GM21367 (cell line): ENCODE measurements at regions not wholly inside any gene's neighbourhood (a gene's known extent, or its start where the extent isn't known, plus 50 kb on each side); places are given as distances from the start of the nearest gene placed in this dataset.
"Not testable (repeated sequence)": the region's sequence is repeated elsewhere in the genome, so short reads cannot be mapped to it uniquely, and the experiment has no call there.

Experiments used
- ATAC-seq: cut with Tn5 transposase; IDR thresholded peaks from one replicate; pipeline ENCODE4 v1.9.1; 2021; ENCODE audit not compliant: unreplicated experiment

- ATAC-seq = no peak
Measured at GRCh38 chr4:95898226-95898625, 58.3 kb downstream of the PDHA2 start.

- ATAC-seq = no peak
Measured at GRCh38 chr4:95909211-95909610, 69.3 kb downstream of the PDHA2 start.

- no peak for ATAC-seq
Measured at GRCh38 chr4:95910749-95911148, 70.9 kb downstream of the PDHA2 start.

GRCh38 chr4:95921470-95921869 is 81.6 kb downstream of the PDHA2 start:
- no peak for ATAC-seq

GRCh38 chr4:95929448-95930064 is 89.7 kb downstream of the PDHA2 start:
- ATAC-seq = no peak

- no peak for ATAC-seq
Measured at GRCh38 chr4:95939141-95939540, 99.2 kb downstream of the PDHA2 start.

GRCh38 chr4:95949136-95949765 is 109.4 kb downstream of the PDHA2 start:
- ATAC-seq = no peak

- no peak for ATAC-seq
Measured at GRCh38 chr4:95949808-95950207, 109.9 kb downstream of the PDHA2 start.

GRCh38 chr4:95952538-95952937 is 112.6 kb downstream of the PDHA2 start:
- not testable (repeated sequence) for ATAC-seq

GRCh38 chr4:95956094-95956493 is 116.2 kb downstream of the PDHA2 start:
- no peak for ATAC-seq

GRCh38 chr4:95957054-95957453 is 117.2 kb downstream of the PDHA2 start:
- ATAC-seq = no peak

GRCh38 chr4:95957759-95958158 is 117.9 kb downstream of the PDHA2 start:
- ATAC-seq = no peak

GRCh38 chr4:95959182-95959581 is 119.3 kb downstream of the PDHA2 start:
- no peak for ATAC-seq

- no peak for ATAC-seq
Measured at GRCh38 chr4:95959633-95960032, 119.7 kb downstream of the PDHA2 start.

GRCh38 chr4:95963456-95963855 is 123.6 kb downstream of the PDHA2 start:
- ATAC-seq = no peak

- no peak for ATAC-seq
Measured at GRCh38 chr4:95979961-95980876, 140.3 kb downstream of the PDHA2 start.

- ATAC-seq = no peak
Measured at GRCh38 chr4:95980877-95981360, 141.0 kb downstream of the PDHA2 start.

GRCh38 chr4:95981591-95981990 is 141.7 kb downstream of the PDHA2 start:
- ATAC-seq = no peak

- no peak for ATAC-seq
Measured at GRCh38 chr4:95982516-95982915, 142.6 kb downstream of the PDHA2 start.

GRCh38 chr4:95984081-95984480 is 144.2 kb downstream of the PDHA2 start:
- no peak for ATAC-seq

- ATAC-seq = no peak
Measured at GRCh38 chr4:95985051-95985450, 145.2 kb downstream of the PDHA2 start.
